Cardiac muscle cell (in vitro differentiated cells and primary cell): ENCODE measurements at regions not wholly inside any gene's neighbourhood (a gene's known extent, or its start where the extent isn't known, plus 50 kb on each side); places are given as distances from the start of the nearest gene placed in this dataset.
A peak's percentile ranks its signal among the peaks of the same experiment; 100 is the strongest.

Experiments
- DNase-seq, 2 donors: peaks; one replicate each; pipeline versions ENCODE4 v3.0.0 to v3.0.0-alpha.2; 2010 to 2017; ENCODE audit warnings: low read depth in 1 of 2, low spot score in 1 of 2
- H3K27ac ChIP-seq: fragments of 200-600 bp; sonication (generic); 2 replicates; pipeline ENCODE4 v1.5.1; 2016
- H3K27me3 ChIP-seq: fragments of 200-600 bp; sonication (generic); 2 replicates; pipeline ENCODE4 v1.6.0; 2016; ENCODE audit warnings: control low read depth
- H3K36me3 ChIP-seq: fragments of 200-600 bp; sonication (generic); 2 replicates; pipeline ENCODE4 v1.5.1; 2016; ENCODE audit warnings: control low read depth
- H3K4me1 ChIP-seq: fragments of 200-600 bp; sonication (generic); 2 replicates; pipeline ENCODE4 v1.8.1; 2017; ENCODE audit warnings: low read depth, mild to moderate bottlenecking, mixed run types
- H3K4me3 ChIP-seq: fragments of 200-600 bp; sonication (generic); 2 replicates; pipeline ENCODE4 v1.5.1; 2016; ENCODE audit warnings: mild to moderate bottlenecking
- H3K9me3 ChIP-seq: fragments of 200-600 bp; sonication (generic); 2 replicates; pipeline ENCODE4 v1.5.1; 2017; ENCODE audit warnings: low read depth, mild to moderate bottlenecking, control low read depth
- TF ChIP-seq, protein P1 (sequence below): IDR thresholded peaks from 2 replicates; pipeline ENCODE4 v1.5.1; 2012; ENCODE audit warnings: low read depth, mild to moderate bottlenecking, low read length

DNA sequence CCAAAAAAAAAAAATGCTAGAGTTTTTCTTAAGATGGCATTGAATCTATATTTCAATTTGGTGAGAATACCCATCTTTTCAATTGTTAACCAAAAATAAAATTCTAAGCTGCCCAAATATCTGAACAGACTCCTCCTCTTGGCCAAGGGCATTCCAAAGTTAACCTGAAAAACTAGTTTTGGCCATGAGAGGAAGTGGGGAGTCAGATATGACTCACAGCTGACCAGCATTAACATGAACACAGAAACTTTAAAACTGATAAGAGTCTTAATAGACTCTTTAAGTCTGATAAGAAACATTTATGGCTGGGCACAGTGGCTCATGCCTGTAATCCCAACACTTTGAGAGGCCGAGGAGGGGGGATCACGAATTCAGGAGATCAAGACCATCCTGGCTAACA is 171.3 kb downstream of the FAXC start:
- no peaks in the 10 kb centered on the region for H3K27me3 ChIP-seq
- no peak overlapping the region for H3K4me3 ChIP-seq
- H3K9me3 ChIP-seq = peaks cover 2% of the 10 kb centered on the region
- H3K27ac ChIP-seq = no peak overlapping the region
- no peaks in the 10 kb centered on the region for H3K36me3 ChIP-seq
- H3K4me1 ChIP-seq = no peaks in the 10 kb centered on the region
- DNase-seq = no peak
- TF ChIP-seq, protein P1, sequence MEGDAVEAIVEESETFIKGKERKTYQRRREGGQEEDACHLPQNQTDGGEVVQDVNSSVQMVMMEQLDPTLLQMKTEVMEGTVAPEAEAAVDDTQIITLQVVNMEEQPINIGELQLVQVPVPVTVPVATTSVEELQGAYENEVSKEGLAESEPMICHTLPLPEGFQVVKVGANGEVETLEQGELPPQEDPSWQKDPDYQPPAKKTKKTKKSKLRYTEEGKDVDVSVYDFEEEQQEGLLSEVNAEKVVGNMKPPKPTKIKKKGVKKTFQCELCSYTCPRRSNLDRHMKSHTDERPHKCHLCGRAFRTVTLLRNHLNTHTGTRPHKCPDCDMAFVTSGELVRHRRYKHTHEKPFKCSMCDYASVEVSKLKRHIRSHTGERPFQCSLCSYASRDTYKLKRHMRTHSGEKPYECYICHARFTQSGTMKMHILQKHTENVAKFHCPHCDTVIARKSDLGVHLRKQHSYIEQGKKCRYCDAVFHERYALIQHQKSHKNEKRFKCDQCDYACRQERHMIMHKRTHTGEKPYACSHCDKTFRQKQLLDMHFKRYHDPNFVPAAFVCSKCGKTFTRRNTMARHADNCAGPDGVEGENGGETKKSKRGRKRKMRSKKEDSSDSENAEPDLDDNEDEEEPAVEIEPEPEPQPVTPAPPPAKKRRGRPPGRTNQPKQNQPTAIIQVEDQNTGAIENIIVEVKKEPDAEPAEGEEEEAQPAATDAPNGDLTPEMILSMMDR = no peak

DNA sequence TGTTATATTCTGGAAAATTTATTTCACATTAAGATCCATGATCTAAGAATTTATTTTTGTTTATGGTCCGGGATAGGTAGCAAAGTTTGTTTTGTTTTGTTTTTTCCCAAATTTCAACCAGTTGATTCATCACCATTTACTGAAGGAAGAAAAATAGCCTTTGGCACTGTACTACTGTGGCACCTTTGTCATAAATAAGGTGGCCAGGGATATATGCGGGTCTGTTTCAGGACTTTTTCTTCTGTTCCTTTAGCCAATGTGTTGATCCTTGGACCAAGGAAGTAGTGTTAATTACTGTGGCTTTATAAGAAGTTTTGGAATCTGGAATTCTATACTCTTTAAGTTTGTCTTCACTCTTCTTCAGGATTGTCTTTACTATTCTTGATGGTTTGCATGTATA is 171.7 kb downstream of the FAXC start:
- Histone ChIP-seq H3K4me3 (no peak overlapping the region), H3K27me3 (no peaks in the 10 kb centered on the region), H3K4me1 (no peaks in the 10 kb centered on the region), H3K27ac (no peak overlapping the region), H3K36me3 (no peaks in the 10 kb centered on the region), H3K9me3 (peaks cover 2% of the 10 kb centered on the region)
- TF ChIP-seq, protein P1 = no peak
- DNase-seq = no peak

DNA sequence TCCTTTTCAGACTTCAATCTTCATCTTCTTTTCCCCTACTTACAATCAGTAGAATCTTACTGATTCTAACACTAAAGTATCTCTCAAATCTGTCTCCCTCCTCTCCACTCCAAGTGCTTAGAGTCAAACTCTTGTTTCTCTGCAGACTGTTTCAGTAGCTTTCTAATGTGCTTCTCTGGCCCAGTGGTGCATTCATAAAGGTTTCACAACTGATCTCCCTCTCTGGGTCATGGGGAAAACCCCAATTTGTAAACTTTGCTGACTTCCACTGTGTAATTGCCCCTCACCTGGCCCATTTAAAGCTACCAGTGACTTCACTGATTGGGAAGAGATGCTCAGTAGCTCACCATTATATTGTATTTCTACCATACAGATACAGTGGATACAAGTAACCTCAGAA is 183.6 kb downstream of the FAXC start:
- Histone ChIP-seq H3K27ac (no peak overlapping the region), H3K4me1 (no peaks in the 10 kb centered on the region), H3K27me3 (no peaks in the 10 kb centered on the region), H3K36me3 (no peaks in the 10 kb centered on the region), H3K9me3 (no peaks in the 10 kb centered on the region), H3K4me3 (no peak overlapping the region)
- DNase-seq = no peak
- TF ChIP-seq, protein P1 = no peak

DNA sequence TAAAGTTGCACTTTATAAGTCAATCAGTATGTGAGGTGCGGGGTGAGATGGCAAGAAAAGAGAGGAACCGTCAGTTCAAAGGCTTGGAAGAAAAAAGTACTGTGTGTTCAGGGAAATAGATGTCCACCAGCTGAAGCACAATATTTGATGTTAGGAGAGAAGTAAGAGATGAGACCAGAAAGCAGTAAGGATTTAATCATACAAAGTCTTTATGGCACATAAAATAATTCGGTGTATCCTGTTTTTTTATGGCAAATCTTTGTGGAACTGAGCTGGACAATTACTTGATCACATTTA is 197.2 kb downstream of the FAXC start:
- H3K9me3 ChIP-seq = no peaks in the 10 kb centered on the region
- H3K36me3 ChIP-seq = no peaks in the 10 kb centered on the region
- no peaks in the 10 kb centered on the region for H3K4me1 ChIP-seq
- H3K27me3 ChIP-seq = no peaks in the 10 kb centered on the region
- H3K4me3 ChIP-seq = no peak overlapping the region
- no peak for DNase-seq
- H3K27ac ChIP-seq = no peak overlapping the region
- TF ChIP-seq, protein P1 = no peak

DNA sequence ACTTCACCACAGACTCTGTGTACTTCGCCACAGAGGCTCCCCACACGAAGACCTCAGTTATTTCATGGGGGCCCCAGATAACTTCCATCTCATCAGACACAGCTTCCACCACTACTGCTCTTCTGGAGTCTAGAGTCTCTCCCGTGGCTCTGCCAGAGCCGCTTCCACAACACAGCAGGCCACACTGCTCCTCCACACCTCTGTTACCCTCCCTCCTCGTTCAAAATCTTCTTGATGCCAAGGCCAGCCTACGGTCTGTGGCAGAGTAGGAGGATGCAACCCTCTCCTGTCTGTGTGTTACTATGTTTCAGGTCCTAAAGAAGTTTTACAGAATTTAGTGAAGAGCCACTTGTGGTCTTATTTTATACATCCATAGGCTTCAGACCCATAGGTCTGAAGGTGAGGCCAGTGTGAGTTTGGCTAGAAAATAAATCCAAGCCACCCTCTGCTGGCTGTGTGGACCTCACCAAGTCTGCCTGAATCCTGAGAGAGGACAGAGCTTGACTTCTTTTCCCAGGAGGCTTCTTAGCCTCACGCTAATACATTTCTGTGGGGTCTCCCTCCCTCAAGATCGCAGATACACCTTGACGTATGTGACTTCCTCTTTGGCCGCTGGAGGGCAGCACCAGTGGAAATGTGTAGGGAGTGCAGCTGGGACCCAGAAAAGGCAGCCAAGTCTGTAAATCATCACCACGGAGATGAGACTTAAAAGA is 197.7 kb downstream of the FAXC start:
- no peaks in the 10 kb centered on the region for H3K4me1 ChIP-seq
- H3K9me3 ChIP-seq = no peaks in the 10 kb centered on the region
- peak; percentile 11 to 59 for DNase-seq
- H3K27me3 ChIP-seq = no peaks in the 10 kb centered on the region
- H3K4me3 ChIP-seq = no peak overlapping the region
- H3K36me3 ChIP-seq = no peaks in the 10 kb centered on the region
- no peak overlapping the region for H3K27ac ChIP-seq
- TF ChIP-seq, protein P1 = peak; percentile 53
